PC-3 (cell line): ENCODE measurements at regions not wholly inside any gene's neighbourhood (a gene's known extent, or its start where the extent isn't known, plus 50 kb on each side); places are given as distances from the start of the nearest gene placed in this dataset.

ENCODE experiments used
- EZH2 ChIP-seq: fragments of 300-600 bp; sonication (generic); IDR thresholded peaks from one replicate; pipeline ENCODE4 v1.6.1; 2017; ENCODE audit warnings: antibody characterized with exemption, mild to moderate bottlenecking, low read length; ENCODE audit not compliant: unreplicated experiment
- TF ChIP-seq, protein P1 (sequence below): fragments of 300-600 bp; sonication (generic); conservative IDR thresholded peaks from 2 replicates; pipeline ENCODE4 v1.5.1; 2017; ENCODE audit warnings: antibody characterized with exemption, low read depth, mild to moderate bottlenecking, low read length

DNA sequence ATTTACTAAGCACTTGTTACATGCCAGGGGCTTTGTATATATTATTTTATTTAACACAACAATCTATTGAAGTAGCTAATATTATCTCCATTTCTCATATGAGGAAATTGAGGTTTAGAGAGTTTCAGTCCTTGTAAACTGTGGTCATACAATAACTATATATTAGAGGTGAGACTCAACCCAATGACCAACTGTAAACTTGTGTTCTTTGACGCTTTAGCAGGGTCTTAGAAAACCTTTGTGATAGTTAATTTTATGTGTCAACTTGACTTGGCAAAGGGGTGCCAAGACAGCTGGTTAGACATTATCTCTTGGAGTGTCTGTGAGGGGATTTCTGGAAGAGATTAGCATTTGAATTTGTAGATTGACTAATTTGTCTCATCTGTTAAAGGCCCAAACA is 252.4 kb upstream of the B3GALT2 start:
- TF ChIP-seq, protein P1, sequence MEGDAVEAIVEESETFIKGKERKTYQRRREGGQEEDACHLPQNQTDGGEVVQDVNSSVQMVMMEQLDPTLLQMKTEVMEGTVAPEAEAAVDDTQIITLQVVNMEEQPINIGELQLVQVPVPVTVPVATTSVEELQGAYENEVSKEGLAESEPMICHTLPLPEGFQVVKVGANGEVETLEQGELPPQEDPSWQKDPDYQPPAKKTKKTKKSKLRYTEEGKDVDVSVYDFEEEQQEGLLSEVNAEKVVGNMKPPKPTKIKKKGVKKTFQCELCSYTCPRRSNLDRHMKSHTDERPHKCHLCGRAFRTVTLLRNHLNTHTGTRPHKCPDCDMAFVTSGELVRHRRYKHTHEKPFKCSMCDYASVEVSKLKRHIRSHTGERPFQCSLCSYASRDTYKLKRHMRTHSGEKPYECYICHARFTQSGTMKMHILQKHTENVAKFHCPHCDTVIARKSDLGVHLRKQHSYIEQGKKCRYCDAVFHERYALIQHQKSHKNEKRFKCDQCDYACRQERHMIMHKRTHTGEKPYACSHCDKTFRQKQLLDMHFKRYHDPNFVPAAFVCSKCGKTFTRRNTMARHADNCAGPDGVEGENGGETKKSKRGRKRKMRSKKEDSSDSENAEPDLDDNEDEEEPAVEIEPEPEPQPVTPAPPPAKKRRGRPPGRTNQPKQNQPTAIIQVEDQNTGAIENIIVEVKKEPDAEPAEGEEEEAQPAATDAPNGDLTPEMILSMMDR, result no peak
- TF ChIP-seq EZH2, result no peak
